Transverse colon (tissue), 4 donors: ENCODE measurements at regions not wholly inside any gene's neighbourhood (a gene's known extent, or its start where the extent isn't known, plus 50 kb on each side); places are given as distances from the start of the nearest gene placed in this dataset.

Source experiments
- EP300 ChIP-seq: sonication (generic); formaldehyde crosslinking; IDR thresholded peaks from one replicate; pipeline ENCODE4 v1.6.1; 2017; ENCODE audit warnings: antibody characterized with exemption, low read depth
- POLR2A ChIP-seq: fragments of 450-650 bp; IDR thresholded peaks from one replicate; pipeline ENCODE4 v1.6.1; 2016; ENCODE audit warnings: antibody characterized with exemption, mild to moderate bottlenecking, moderate library complexity
- POLR2AphosphoS5 ChIP-seq, 3 donors: sonication (generic); formaldehyde crosslinking; IDR thresholded peaks; one replicate each; pipeline ENCODE4 v1.6.1; 2016; ENCODE audit warnings: antibody characterized with exemption in 3 of 3
- TF ChIP-seq, protein P1 (sequence below), 5 experiments: fragments of 200-600 bp in 3 of 5; fragments of 450-650 bp in 2 of 5; sonication (generic) in 3 of 5; IDR thresholded peaks; 1 replicate in 2 of 5; 2 replicates in 3 of 5; pipeline ENCODE4 v1.5.1; 2016 to 2017; ENCODE audit warnings: antibody characterized with exemption in 5 of 5, inconsistent platforms in 3 of 5, mild to moderate bottlenecking in 2 of 5, moderate library complexity in 1 of 5

DNA sequence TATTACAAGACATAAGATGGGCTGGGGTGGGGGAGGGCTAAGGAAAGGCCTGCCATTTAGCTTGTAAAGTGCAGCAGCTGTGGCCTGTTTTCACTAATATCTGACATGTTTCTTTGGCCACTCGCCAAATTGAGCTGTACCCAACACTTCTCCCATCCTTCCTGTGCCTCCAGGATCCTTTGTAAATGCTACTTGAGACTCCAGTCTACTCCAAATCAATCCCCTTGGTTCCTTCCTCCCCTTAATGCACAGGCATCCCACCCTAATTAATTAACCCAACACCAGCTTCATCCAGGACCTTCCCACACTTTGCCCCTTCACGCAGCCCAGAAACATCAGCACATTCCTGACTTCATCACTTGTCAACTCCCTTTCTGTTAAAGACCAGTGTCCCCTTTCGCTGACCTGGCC lies 55.0 kb upstream of the TCF21 start:
- TF ChIP-seq, protein P1, sequence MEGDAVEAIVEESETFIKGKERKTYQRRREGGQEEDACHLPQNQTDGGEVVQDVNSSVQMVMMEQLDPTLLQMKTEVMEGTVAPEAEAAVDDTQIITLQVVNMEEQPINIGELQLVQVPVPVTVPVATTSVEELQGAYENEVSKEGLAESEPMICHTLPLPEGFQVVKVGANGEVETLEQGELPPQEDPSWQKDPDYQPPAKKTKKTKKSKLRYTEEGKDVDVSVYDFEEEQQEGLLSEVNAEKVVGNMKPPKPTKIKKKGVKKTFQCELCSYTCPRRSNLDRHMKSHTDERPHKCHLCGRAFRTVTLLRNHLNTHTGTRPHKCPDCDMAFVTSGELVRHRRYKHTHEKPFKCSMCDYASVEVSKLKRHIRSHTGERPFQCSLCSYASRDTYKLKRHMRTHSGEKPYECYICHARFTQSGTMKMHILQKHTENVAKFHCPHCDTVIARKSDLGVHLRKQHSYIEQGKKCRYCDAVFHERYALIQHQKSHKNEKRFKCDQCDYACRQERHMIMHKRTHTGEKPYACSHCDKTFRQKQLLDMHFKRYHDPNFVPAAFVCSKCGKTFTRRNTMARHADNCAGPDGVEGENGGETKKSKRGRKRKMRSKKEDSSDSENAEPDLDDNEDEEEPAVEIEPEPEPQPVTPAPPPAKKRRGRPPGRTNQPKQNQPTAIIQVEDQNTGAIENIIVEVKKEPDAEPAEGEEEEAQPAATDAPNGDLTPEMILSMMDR (IDR thresholded peaks at IDR 0.05), result no peak
- TF ChIP-seq POLR2A (no peak), POLR2AphosphoS5 (IDR thresholded peaks at IDR 0.05) (no peak), EP300 (no peak)
